ENCODE measurements at regions not wholly inside any gene's neighbourhood (a gene's known extent, or its start where the extent isn't known, plus 50 kb on each side); places are given as distances from the start of the nearest gene placed in this dataset.
"Not testable (repeated sequence)": the region's sequence is repeated elsewhere in the genome, so short reads cannot be mapped to it uniquely, and the experiment has no call there.

DNA sequence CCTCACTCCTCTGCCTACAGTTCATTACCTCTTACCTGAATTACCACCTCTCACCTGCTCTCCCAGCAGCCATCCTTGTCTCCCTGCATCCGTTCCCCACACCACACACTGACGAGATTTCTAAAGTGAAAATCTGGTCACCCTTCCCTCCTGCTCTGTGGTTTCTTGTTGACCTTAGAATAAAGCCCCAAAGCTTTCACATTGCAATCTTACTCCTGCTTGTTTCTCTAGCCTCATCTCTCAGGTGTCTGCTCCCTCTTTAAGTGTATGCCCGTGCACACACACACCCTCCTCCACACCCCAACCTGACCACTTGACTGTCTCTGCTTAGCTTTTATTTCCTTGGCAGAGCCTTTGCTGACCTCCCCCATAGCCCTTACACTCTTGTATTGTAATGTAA, 122.0 kb upstream of the SKOR2 start:
- TF ChIP-seq, protein P1, sequence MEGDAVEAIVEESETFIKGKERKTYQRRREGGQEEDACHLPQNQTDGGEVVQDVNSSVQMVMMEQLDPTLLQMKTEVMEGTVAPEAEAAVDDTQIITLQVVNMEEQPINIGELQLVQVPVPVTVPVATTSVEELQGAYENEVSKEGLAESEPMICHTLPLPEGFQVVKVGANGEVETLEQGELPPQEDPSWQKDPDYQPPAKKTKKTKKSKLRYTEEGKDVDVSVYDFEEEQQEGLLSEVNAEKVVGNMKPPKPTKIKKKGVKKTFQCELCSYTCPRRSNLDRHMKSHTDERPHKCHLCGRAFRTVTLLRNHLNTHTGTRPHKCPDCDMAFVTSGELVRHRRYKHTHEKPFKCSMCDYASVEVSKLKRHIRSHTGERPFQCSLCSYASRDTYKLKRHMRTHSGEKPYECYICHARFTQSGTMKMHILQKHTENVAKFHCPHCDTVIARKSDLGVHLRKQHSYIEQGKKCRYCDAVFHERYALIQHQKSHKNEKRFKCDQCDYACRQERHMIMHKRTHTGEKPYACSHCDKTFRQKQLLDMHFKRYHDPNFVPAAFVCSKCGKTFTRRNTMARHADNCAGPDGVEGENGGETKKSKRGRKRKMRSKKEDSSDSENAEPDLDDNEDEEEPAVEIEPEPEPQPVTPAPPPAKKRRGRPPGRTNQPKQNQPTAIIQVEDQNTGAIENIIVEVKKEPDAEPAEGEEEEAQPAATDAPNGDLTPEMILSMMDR (IDR thresholded peaks at IDR 0.05; ENCODE audit: unreplicated experiment) = no peak
- H3K27ac Mint-ChIP-seq (ENCODE audit: unreplicated experiment) = no peak overlapping the region
- H3K4me3 Mint-ChIP-seq (ENCODE audit: unreplicated experiment) = peak overlapping the region; percentile 32
- H3K4me1 Mint-ChIP-seq (ENCODE audit: unreplicated experiment) = peaks cover 19% of the 10 kb centered on the region
- no peaks in the 10 kb centered on the region for H3K27me3 Mint-ChIP-seq (ENCODE audit: unreplicated experiment)
- no peak for DNase-seq (ENCODE audit: low spot score)
- H3K36me3 Mint-ChIP-seq (ENCODE audit: low read depth, unreplicated experiment) = peaks cover 7% of the 10 kb centered on the region
- H3K9me3 Mint-ChIP-seq (ENCODE audit: unreplicated experiment) = no peaks in the 10 kb centered on the region

DNA sequence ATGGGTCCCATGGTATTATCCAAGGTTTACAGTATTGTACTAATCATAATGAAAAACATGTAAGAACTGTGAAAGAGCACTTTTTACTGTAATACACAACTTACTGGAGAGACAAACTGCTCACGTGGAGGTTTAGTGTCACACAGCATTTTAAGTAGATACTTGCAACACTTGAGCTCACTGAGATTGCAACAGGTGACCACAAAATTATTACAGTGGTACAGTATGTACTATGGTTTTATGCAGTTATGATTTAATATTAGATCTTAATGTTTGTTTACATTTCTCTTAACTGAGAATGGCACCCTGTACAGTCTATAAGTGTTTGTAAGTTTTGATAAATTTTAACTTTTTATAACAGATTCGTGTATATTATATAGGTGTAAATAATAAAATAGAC, 118.6 kb upstream of the SKOR2 start:
- no peak overlapping the region for H3K27ac Mint-ChIP-seq (ENCODE audit: unreplicated experiment)
- peaks cover 7% of the 10 kb centered on the region for H3K36me3 Mint-ChIP-seq (ENCODE audit: low read depth, unreplicated experiment)
- H3K9me3 Mint-ChIP-seq (ENCODE audit: unreplicated experiment) = no peaks in the 10 kb centered on the region
- TF ChIP-seq, protein P1 (IDR thresholded peaks at IDR 0.05; ENCODE audit: unreplicated experiment) = no peak
- no peaks in the 10 kb centered on the region for H3K4me1 Mint-ChIP-seq (ENCODE audit: unreplicated experiment)
- no peak overlapping the region for H3K4me3 Mint-ChIP-seq (ENCODE audit: unreplicated experiment)
- no peaks in the 10 kb centered on the region for H3K27me3 Mint-ChIP-seq (ENCODE audit: unreplicated experiment)
- DNase-seq (ENCODE audit: low spot score) = no peak

DNA sequence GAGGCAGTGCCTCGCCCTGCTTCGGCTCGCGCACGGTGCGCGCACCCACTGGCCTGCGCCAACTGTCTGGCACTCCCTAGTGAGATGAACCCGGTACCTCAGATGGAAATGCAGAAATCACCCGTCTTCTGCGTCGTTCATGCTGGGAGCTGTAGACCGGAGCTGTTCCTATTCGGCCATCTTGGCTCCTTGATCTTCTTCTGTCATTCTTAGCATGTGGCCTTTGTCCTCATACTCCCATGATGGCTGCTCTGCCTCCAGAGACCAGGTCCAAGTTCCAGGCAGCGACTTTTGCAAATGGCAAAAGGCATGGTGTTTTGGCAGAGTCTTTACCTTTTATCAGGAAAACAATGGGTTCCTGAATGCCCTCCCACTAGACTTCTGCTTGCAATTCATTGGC, 102.6 kb upstream of the SKOR2 start:
- not testable (repeated sequence) for H3K4me3 Mint-ChIP-seq (ENCODE audit: unreplicated experiment); H3K27ac Mint-ChIP-seq (ENCODE audit: unreplicated experiment); H3K27me3 Mint-ChIP-seq (ENCODE audit: unreplicated experiment); H3K9me3 Mint-ChIP-seq (ENCODE audit: unreplicated experiment); H3K36me3 Mint-ChIP-seq (ENCODE audit: low read depth, unreplicated experiment); DNase-seq (ENCODE audit: low spot score); H3K4me1 Mint-ChIP-seq (ENCODE audit: unreplicated experiment)

DNA sequence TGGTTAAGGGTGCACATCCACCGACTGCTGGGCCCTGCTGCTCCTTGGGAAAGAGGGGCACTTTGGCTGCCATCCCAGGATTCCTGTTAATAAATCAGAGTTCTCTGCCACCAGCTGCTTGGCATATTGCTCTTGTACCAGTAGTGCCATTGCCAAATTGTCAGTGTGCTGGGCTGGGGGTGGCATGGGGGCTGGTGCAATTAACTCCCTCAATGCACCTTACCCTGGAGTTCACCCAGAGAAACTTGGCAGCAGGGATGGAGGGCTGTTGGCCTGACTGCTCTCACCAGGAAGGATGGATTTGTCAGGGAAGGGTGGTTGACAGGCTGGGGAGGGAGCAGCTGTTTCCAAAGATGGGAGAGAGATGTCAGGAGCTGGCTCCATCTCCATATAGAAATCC, 94.6 kb upstream of the SKOR2 start:
- H3K36me3 Mint-ChIP-seq (ENCODE audit: low read depth, unreplicated experiment) = no peaks in the 10 kb centered on the region

DNA sequence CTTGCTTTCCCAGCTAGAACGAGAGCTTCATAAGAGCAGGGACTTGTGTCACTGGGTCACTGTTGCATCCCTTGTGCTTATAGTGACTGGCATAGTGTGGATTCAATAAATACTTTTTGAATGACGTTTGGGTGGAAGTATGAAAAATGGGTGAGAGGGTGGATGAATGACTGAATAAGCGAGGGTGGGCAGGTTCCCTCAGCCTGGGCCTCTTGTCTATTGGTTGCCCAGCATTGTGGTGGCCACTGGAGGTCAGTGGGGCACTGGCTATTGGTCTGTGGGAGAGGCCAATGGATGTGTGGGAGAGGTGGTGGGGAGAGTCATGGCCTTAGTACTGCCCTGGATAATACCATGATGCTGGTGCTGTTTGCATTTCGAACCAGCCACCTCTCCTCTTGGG, 93.8 kb upstream of the SKOR2 start:
- Mint-ChIP-seq H3K27ac (ENCODE audit: unreplicated experiment) (no peak overlapping the region), H3K4me1 (ENCODE audit: unreplicated experiment) (no peaks in the 10 kb centered on the region), H3K4me3 (ENCODE audit: unreplicated experiment) (no peak overlapping the region), H3K9me3 (ENCODE audit: unreplicated experiment) (no peaks in the 10 kb centered on the region), H3K27me3 (ENCODE audit: unreplicated experiment) (no peaks in the 10 kb centered on the region), H3K36me3 (ENCODE audit: low read depth, unreplicated experiment) (no peaks in the 10 kb centered on the region)
- DNase-seq (ENCODE audit: low spot score) = no peak
- TF ChIP-seq, protein P1 (IDR thresholded peaks at IDR 0.05; ENCODE audit: unreplicated experiment) = no peak

More for the DNA sequence above, 94.6 kb upstream of the SKOR2 start:
- TF ChIP-seq, protein P1 (IDR thresholded peaks at IDR 0.05; ENCODE audit: unreplicated experiment) = no peak
- Mint-ChIP-seq H3K27ac (ENCODE audit: unreplicated experiment) (no peak overlapping the region), H3K9me3 (ENCODE audit: unreplicated experiment) (no peaks in the 10 kb centered on the region), H3K4me3 (ENCODE audit: unreplicated experiment) (no peak overlapping the region), H3K4me1 (ENCODE audit: unreplicated experiment) (no peaks in the 10 kb centered on the region), H3K27me3 (ENCODE audit: unreplicated experiment) (no peaks in the 10 kb centered on the region)
- no peak for DNase-seq (ENCODE audit: low spot score)

DNA sequence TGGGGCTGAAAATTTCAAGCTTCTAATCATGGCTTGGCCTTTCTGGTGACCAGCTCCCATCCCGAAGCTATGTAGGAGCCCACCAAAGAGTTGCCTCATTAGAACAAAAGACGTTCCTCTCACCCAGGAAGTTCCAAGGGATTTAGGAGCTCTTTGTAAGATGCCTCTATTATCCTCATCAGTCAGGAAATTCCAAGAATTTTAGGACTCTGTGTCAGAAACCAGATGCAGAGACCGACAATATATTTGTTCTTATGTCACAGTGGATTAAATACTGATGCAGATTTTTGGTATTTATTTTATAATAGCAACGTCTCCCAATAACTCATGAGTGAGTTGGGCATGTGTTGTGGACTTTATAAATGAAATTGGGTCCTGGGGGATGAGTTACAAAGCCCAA, 91.8 kb upstream of the SKOR2 start:
- no peak overlapping the region for H3K27ac Mint-ChIP-seq (ENCODE audit: unreplicated experiment)
- no peaks in the 10 kb centered on the region for H3K4me1 Mint-ChIP-seq (ENCODE audit: unreplicated experiment)
- TF ChIP-seq, protein P1 (IDR thresholded peaks at IDR 0.05; ENCODE audit: unreplicated experiment) = no peak
- no peaks in the 10 kb centered on the region for H3K9me3 Mint-ChIP-seq (ENCODE audit: unreplicated experiment)
- H3K36me3 Mint-ChIP-seq (ENCODE audit: low read depth, unreplicated experiment) = no peaks in the 10 kb centered on the region
- no peak for DNase-seq (ENCODE audit: low spot score)
- no peak overlapping the region for H3K4me3 Mint-ChIP-seq (ENCODE audit: unreplicated experiment)
- H3K27me3 Mint-ChIP-seq (ENCODE audit: unreplicated experiment) = no peaks in the 10 kb centered on the region

Data from endothelial cell (in vitro differentiated cells).